K562 (cell line): ENCODE measurements at regions not wholly inside any gene's neighbourhood (a gene's known extent, or its start where the extent isn't known, plus 50 kb on each side); places are given as distances from the start of the nearest gene placed in this dataset.

Experiments
- CEBPB ChIP-seq: fragments of 450-650 bp; IDR thresholded peaks from 2 replicates; pipeline ENCODE4 v1.6.1; 2016; ENCODE audit warnings: missing genetic modification characterization, missing compliant biosample characterization
- CREB1 ChIP-seq, 2 experiments: sonication (generic) in 1 of 2; formaldehyde crosslinking in 1 of 2; IDR thresholded peaks; 2 replicates each; pipeline versions ENCODE4 v1.6.1 to v1.8.0; 2012 to 2022; ENCODE audit warnings: inconsistent platforms in 1 of 2, mild to moderate bottlenecking in 1 of 2, missing genetic modification reagents in 1 of 2, moderate library complexity in 1 of 2
- NFATC3 ChIP-seq: fragments of 450-650 bp; IDR thresholded peaks from 2 replicates; pipeline ENCODE4 v1.6.1; 2017; ENCODE audit warnings: mild to moderate bottlenecking
- POLR2A ChIP-seq: fragments of 450-650 bp; conservative IDR thresholded peaks from 2 replicates; pipeline ENCODE4 v1.6.1; 2016
- PURB ChIP-seq: sonication (generic); formaldehyde crosslinking; IDR thresholded peaks from 2 replicates; pipeline ENCODE4 v1.9.0; 2021; ENCODE audit warnings: low read depth, mild to moderate bottlenecking, missing genetic modification reagents
- SIN3A ChIP-seq, 2 experiments: fragments of 150-350 bp in 1 of 2; IDR thresholded peaks; 2 replicates each; pipeline ENCODE4 v1.6.1; 2011 to 2016; ENCODE audit warnings: borderline replicate concordance in 2 of 2, low read depth in 2 of 2, low read length in 2 of 2, mild to moderate bottlenecking in 2 of 2, moderate library complexity in 2 of 2; ENCODE audit not compliant: control insufficient read depth in 1 of 2
- SP2 ChIP-seq: IDR thresholded peaks from 2 replicates; pipeline ENCODE4 v1.6.1; 2011; ENCODE audit warnings: mild to moderate bottlenecking, low read depth, low read length, moderate library complexity; ENCODE audit not compliant: poor library complexity, severe bottlenecking; ENCODE audit errors: extremely low read depth
- ZNF134 ChIP-seq: fragments of 250-450 bp; sonication (Bioruptor Pico); conservative IDR thresholded peaks from 2 replicates; pipeline ENCODE4 v1.4.0; 2020
- TF ChIP-seq, protein P1 (sequence below): sonication (generic); formaldehyde crosslinking; IDR thresholded peaks from 2 replicates; pipeline ENCODE4 v1.8.0; 2022; ENCODE audit warnings: missing genetic modification reagents, mild to moderate bottlenecking, moderate library complexity, borderline replicate concordance

DNA sequence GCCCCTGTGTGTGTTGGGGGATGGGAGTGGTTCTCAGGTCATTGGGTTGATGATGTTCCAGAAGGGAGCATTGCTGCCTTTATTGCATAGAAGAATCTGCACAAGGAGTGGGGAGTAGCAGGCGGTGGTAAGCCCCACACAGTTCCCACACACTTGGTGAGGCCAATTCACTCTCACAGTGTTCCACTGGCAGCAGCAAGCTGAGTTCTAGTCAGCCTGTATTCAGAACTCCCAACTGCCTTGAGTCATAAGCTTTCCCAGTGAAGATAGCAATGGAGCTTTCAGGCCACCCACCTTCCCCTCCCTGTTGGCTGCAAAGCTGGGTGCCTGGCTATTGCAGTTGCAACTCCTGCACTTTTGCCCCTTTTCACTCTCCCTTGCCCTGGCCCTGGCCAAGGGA is 181.1 kb upstream of the RBMS3 start:
- TF ChIP-seq CREB1 (IDR thresholded peaks at IDR 0.05) (no peak), CREB1 (CRISPR knock-in tag; IDR thresholded peaks at IDR 0.05) (no peak), SIN3A (IDR thresholded peaks at IDR 0.05; ENCODE audit: borderline replicate concordance in 2 of 2, control insufficient read depth in 1 of 2, low read depth in 2 of 2, low read length in 2 of 2) (no peak), CEBPB (tag) (no peak), POLR2A (no peak), PURB (CRISPR knock-in tag) (no peak), ZNF134 (CRISPR knock-in tag) (no peak), NFATC3 (no peak), SP2 (no peak)
- TF ChIP-seq, protein P1, sequence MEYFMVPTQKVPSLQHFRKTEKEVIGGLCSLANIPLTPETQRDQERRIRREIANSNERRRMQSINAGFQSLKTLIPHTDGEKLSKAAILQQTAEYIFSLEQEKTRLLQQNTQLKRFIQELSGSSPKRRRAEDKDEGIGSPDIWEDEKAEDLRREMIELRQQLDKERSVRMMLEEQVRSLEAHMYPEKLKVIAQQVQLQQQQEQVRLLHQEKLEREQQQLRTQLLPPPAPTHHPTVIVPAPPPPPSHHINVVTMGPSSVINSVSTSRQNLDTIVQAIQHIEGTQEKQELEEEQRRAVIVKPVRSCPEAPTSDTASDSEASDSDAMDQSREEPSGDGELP (CRISPR knock-in tag) = no peak
